BJ (cell line): ENCODE measurements at regions not wholly inside any gene's neighbourhood (a gene's known extent, or its start where the extent isn't known, plus 50 kb on each side); places are given as distances from the start of the nearest gene placed in this dataset.

ENCODE experiments used
- CTCF ChIA-PET: fragments of 350-600 bp; formaldehyde crosslinking; extraction: SDS; loops from one replicate; lab custom pipeline; 2021; ENCODE audit warnings: antibody characterized with exemption, inconsistent platforms; lab: Yijun Ruan, JAX
- POLR2A ChIA-PET: fragments of 300-600 bp; sonication (Branson Sonifier 250); formaldehyde crosslinking; extraction: SDS; loops from one replicate; lab custom pipeline; 2021; ENCODE audit warnings: antibody characterized with exemption; lab: Charles Lee
- DNase-seq: peaks from one replicate; pipeline ENCODE4 v3.0.0-alpha.2; 2011; ENCODE audit warnings: low read depth
- H3K27me3 ChIP-seq: 2 replicates; pipeline ENCODE4 v1.6.0; 2011; ENCODE audit warnings: low read length; ENCODE audit not compliant: control insufficient read depth, insufficient read depth
- H3K36me3 ChIP-seq: 2 replicates; pipeline ENCODE4 v1.5.1; 2011; ENCODE audit warnings: low read length; ENCODE audit not compliant: control insufficient read depth, insufficient read depth
- H3K4me3 ChIP-seq: 2 replicates; pipeline ENCODE4 v1.5.1; 2011; ENCODE audit warnings: low read depth, mild to moderate bottlenecking, control low read depth, low read length
- TF ChIP-seq, protein P1 (sequence below): IDR thresholded peaks from 2 replicates; pipeline ENCODE4 v1.5.1; 2011; ENCODE audit warnings: low read depth, mild to moderate bottlenecking, control low read depth, inconsistent platforms, low read length, moderate library complexity; ENCODE audit not compliant: insufficient read depth

DNA sequence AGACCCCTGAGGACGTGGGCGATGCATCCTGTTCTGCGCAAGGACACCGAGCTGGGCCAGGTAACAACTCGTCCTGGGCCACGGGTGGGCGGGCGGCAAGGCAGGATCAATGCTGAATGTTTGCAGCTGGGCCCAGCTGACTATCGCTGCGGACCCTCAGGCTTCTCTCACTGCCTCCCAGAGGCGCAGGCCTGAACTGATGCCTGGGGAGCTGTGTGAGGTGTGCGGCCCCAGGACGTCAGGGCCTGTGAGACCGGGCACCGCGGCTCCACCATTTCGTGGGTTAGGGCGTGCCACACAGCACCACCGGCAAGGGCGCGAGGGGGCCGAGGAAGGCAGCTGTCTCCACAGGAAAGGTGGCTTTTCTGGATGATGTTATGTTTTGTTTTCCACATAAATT lies 307.4 kb downstream of the NDUFA10 start:
- no peak for DNase-seq
- H3K4me3 ChIP-seq, result no peak overlapping the region

DNA sequence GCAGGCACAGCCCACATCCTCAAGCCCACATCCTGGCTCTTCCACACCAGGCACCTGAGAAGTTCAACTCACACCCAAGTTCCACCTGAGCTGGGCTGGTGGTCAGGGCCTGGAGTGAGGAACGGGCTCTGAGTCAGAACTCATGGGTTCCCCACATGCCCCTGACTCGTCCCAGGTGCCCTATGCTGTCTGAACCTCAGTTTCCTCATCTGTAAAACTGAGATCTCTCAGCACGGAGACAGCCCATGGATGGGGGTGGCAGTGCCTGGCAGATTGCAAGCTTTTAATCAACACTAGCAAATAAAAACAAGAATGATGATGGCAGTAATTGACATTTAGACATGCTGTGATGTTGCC lies 307.8 kb downstream of the NDUFA10 start:
- Histone ChIP-seq H3K36me3 (no peaks in the 10 kb centered on the region), H3K27me3 (no peaks in the 10 kb centered on the region), H3K4me3 (no peak overlapping the region)
- TF ChIP-seq, protein P1, sequence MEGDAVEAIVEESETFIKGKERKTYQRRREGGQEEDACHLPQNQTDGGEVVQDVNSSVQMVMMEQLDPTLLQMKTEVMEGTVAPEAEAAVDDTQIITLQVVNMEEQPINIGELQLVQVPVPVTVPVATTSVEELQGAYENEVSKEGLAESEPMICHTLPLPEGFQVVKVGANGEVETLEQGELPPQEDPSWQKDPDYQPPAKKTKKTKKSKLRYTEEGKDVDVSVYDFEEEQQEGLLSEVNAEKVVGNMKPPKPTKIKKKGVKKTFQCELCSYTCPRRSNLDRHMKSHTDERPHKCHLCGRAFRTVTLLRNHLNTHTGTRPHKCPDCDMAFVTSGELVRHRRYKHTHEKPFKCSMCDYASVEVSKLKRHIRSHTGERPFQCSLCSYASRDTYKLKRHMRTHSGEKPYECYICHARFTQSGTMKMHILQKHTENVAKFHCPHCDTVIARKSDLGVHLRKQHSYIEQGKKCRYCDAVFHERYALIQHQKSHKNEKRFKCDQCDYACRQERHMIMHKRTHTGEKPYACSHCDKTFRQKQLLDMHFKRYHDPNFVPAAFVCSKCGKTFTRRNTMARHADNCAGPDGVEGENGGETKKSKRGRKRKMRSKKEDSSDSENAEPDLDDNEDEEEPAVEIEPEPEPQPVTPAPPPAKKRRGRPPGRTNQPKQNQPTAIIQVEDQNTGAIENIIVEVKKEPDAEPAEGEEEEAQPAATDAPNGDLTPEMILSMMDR, result no peak
- POLR2A ChIA-PET, result no interaction called here
- DNase-seq, result no peak
- CTCF ChIA-PET, result no interaction called here

More for the DNA sequence above, 307.4 kb downstream of the NDUFA10 start:
- no peaks in the 10 kb centered on the region for H3K36me3 ChIP-seq
- TF ChIP-seq, protein P1, result no peak
- POLR2A ChIA-PET, result no interaction called here
- no peaks in the 10 kb centered on the region for H3K27me3 ChIP-seq
- CTCF ChIA-PET, result no interaction called here

DNA sequence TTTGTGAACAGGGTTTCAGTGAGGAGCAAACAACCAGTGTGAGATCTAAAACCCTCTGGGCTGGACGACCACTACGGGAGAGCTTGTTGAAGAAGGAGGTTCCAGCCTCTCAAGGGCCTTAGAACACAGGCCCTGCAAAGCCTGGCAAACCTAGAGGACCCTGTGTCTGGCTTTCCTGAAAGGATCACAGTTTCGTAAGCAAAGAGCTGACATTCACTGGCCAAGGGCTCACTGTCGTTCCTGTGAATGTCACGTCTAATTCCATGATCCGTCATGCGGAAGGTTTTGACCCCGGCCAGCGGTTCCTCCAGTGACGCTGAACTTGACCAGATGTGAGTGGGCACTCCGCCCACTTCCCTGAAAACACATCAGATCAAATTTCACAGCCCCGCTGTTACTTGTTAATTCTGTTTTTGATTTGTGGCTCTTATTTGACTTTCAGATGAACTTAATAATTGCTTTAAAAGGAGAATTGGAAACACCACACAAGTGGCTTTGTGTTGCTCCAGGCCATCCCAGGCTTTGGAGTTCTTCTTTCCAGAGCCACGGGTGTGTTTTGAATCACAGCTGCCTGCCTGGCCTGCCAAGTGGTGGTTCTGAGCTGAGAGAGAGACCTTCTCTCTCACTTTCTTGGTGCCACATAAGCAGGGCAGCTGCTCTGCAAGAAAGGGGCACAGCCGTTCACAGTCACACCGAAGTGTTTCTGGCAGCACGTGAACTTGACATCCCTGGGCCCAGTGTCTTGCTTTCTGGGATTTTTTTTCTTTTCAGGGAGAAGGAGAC lies 308.4 kb downstream of the NDUFA10 start:
- ChIA-PET POLR2A (no interaction called here), CTCF (no interaction called here)
- no peak for DNase-seq
- Histone ChIP-seq H3K36me3 (no peaks in the 10 kb centered on the region), H3K27me3 (no peaks in the 10 kb centered on the region), H3K4me3 (no peak overlapping the region)
- TF ChIP-seq, protein P1, result no peak

DNA sequence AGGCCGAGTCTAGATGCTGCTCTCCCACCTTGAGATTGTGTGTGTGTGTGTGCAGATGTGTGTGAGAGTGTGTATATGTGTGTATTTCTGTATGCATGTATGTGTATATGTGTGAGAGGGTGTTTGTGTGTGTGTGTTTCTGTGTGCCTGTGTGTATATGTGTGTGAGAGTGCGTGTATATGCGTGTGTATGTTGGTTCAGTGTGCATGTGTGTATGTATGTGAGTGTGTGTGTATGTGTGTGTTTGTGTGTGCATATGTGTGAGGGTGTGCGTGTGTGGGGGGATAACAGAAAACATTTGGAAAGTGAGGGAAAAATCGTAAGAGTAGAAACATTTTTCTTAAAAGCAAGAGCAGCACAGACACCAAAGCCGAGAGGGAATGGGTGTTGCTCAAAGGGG lies 309.1 kb downstream of the NDUFA10 start:
- Histone ChIP-seq H3K27me3 (no peaks in the 10 kb centered on the region), H3K4me3 (no peak overlapping the region), H3K36me3 (no peaks in the 10 kb centered on the region)
- POLR2A ChIA-PET, result no interaction called here
- TF ChIP-seq, protein P1, result no peak
- DNase-seq, result no peak
- CTCF ChIA-PET, result no interaction called here

DNA sequence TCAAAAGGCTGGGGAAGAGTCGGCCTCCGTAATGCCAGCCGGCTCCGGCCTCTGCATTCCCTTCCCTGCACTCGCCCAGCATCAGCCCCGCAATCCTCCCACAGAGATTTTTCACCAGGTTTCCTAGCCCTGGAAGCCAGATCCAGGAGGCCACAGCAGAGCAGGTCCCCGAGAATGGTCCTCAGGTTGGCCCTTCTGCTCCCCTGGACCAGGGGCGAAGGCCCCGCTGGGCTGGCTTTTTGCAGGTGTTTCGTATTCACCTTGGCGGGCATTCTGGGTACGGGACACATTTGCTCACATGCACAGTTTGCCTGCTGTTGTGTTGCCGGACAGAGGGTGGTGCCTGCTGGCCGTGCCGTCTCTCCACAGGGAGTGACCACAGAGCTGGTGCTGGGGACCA lies 309.5 kb downstream of the NDUFA10 start:
- ChIA-PET CTCF (no interaction called here), POLR2A (no interaction called here)
- no peak for DNase-seq
- TF ChIP-seq, protein P1, result no peak
- no peaks in the 10 kb centered on the region for H3K36me3 ChIP-seq
- H3K27me3 ChIP-seq, result no peaks in the 10 kb centered on the region
- no peak overlapping the region for H3K4me3 ChIP-seq
